Left renal cortex interstitium (tissue), 4 donors: ENCODE measurements at regions not wholly inside any gene's neighbourhood (a gene's known extent, or its start where the extent isn't known, plus 50 kb on each side); places are given as distances from the start of the nearest gene placed in this dataset.
"Not testable (repeated sequence)": the region's sequence is repeated elsewhere in the genome, so short reads cannot be mapped to it uniquely, and the experiment has no call there.

Experiments used
- DNase-seq, 4 donors: peaks; one replicate each; pipeline ENCODE4 v3.0.0-alpha.2; 2013; ENCODE audit warnings: low read depth in 4 of 4, low spot score in 2 of 4, missing footprints in 1 of 4

GRCh38 chr3:75564427-75564826 is 99.7 kb upstream of the FRG2C start:
- not testable (repeated sequence) for DNase-seq

DNA sequence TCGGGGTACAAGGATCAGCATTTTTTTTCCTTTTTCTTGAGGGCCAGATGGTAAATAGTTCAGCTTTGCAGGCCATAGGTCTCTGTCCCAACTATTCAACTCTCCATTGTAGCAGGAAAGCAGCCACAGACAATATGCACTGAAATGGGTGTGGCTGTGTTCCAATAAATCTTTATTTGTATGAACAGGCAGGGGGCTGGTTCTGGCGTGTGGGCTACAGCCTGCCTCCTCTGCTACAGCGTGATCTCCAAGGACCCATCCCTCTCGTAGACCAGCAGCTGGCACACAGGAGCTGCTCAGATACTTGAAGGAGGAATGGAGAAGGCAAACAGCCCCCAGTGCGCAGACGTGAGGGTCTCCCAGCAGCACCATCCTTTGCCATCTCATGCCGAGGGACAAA is 91.8 kb upstream of the FRG2C start:
- DNase-seq, result not testable (repeated sequence)

DNA sequence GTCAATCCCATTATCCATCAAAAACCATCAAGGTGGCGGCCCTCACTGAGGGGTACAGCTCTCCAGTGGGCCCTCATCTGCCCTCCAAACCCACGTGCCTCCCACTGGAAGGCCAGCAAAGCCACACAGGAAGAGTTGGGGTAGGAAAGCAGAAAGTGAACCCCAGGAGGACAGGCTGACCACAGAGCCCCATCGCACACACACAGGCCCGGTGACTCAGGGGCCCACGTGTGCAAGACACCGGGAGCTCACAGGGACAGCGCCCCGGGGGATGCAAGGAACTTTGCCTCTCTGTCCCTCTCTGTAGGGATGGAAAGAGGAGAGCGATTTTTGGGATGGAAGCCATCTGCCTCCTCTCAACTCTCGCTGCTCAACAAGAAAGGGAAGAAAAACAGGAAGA is 85.0 kb upstream of the FRG2C start:
- not testable (repeated sequence) for DNase-seq

DNA sequence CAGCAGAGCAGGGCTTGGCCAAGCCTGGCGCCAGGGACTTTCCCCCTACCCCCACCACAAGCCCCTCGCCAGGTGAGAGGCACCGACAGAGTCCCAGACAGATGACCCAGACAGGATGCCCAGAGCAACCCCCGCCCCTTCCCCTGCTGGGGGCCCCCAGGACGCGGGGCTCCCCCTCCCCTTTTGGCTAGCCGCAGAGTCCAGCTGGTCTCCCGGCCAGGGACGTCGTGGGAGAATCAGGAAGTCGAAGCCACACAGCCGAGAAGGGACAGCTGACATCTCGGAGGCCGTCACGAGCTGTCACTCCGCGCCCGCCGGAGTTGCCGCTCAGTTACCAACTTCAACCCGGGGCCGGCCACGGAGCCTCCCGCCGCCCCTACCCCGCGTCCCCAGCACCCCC is 84.6 kb upstream of the FRG2C start:
- DNase-seq, result not testable (repeated sequence)

DNA sequence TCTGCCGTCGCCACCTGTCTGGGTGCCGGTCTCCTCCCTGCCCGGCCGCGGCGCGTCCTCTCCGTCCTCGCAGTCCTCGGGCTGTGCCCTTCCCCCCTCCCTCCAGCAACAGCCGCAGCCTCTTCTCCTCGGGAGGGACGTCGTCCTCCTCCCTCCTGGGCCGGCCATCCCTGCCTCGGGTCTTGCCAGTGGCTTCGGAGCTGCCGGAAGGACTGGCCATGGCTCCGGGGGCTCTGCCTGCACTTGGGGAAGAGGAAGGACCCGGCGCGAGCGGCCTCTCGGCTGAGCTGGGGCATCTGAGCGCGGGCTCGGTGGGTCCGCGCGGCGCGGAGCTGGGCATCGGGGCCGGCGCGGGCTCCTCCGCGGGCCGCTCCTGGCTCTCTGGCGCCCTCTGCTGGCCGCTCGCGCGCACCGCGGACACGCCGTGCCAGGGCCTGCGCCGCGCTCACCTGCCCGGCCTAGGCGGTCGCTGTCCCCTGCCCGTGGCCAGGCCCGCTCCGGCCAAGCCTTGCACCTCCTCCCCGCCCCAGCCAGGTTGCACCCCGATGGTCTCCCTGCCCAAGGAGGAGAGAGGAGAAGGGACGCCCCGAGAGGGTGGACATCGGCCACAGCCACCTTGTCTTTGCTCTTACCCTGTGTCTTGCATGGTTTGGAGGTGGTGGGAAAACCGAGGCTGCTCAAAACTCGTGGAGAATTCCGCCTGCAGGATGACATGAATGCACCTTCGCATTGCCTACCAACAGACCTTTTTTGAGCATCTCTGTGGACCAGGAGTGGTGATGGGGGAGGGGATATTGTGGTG is 83.9 kb upstream of the FRG2C start:
- DNase-seq, result peak in 1 of 4 donors; percentile 5

DNA sequence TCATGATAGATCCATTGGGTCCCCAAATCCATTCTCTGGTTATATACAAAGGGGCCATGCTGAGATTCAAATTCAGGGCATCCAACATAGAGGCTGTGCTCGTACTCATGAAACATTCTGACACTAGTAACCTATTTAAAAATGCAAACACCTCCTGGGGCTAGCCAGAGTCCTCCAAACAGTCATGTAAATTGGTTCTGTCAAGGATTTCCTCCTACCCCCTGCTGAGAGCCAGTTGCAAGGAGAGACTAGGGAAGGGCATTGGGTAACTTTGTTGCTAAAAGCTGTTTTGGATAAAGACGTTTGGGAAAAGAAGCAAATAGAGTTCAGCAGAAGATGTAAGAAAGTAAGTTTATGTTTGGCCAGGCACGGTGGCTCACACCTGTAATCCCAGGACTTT is 81.6 kb upstream of the FRG2C start:
- DNase-seq, result not testable (repeated sequence)

DNA sequence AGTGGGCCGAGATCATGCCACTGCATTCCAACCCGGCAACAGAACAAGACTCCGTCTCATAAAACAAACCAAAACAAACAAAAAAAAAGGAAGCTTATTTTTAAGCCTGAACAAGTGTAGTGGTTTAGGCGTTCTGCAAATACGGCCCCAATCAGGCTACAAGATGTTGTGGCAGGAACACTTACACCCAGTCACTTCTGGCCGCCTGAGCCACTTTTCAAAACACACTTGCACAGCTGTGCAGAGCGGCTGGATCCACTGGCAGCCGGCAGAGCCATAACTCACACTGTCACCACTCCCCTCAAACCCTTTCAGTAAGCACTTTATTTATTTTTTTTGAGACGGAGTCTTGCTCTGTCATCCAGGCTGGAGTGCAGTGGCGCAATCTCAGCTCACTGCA is 81.0 kb upstream of the FRG2C start:
- DNase-seq, result not testable (repeated sequence)

- not testable (repeated sequence) for DNase-seq
Measured at GRCh38 chr3:75587695-75588094, 76.4 kb upstream of the FRG2C start.

GRCh38 chr3:75590382-75590781 is 73.7 kb upstream of the FRG2C start:
- DNase-seq, result not testable (repeated sequence)

DNA sequence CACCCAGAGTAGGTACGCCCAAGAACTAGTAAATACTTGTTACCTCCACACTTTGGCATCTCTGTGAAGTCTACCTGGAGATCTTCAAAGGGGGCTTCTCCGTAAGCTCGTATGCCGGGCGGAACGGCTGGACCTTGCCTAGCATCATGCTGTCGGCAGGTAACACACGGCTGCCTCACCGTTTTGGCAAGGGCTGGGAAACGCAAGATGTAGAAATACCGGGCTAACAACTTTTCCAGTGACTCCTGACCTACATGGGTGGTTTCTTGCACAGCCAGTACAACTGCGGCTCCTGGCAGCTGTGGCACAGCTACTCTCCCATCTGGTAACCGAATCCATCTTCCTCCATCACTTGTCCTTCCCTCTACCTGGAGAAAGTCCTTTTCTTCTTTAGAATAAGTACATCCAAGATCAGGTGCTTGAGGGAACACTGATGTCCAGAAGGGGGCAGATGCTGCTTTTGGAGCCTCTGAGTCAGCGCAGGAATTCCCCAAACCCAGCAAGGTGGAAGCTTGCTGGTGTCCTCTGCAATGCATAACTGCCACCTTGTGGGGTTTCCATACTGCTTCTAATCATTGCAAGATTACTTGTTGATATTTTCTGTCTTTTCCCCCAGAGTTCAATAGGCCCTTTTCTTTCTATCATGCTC is 59.7 kb upstream of the FRG2C start:
- not testable (repeated sequence) for DNase-seq

DNA sequence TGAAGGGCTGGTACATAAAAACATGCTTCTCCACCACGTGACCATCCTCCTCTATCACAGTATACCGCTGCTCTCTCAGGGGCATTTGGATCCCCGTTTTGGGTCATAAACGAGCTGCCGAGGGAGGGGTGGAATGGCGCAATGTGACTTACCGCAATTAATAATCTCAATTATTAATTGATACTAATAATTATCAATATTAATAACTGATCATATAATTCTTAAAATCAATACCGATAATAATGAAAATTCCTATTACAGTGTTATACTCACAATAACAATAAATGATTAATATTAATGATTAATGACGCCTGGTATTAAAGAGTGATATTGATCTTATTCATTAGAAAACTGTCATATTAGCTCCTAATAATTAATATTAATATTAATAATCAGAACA is 56.1 kb upstream of the FRG2C start:
- DNase-seq, result not testable (repeated sequence)

DNA sequence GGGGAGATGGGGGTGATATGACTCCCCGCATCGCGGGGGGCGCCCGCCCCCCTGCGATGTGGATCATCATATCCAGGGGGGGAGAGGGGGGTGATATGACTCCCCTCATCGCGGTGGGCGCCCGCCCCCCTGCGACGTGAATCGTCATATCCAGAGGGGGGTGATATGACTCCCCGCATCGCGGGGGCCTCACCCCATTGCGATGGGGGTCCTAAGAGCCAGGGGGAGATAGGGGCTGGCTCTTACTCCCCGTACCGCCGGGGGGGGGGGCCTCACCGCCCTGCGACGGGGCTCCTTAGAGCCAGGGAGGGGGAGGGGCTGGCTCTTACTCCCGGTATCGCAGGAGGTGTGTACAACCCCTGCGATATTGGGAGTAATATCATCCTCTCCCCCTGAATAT is 54.5 kb upstream of the FRG2C start:
- not testable (repeated sequence) for DNase-seq

- no peak for DNase-seq
Measured at GRCh38 chr3:75610773-75611172, 53.4 kb upstream of the FRG2C start.

- not testable (repeated sequence) for DNase-seq
Measured at GRCh38 chr3:75611724-75612460, 52.2 kb upstream of the FRG2C start.
